HG02970 (cell line): ENCODE measurements at regions not wholly inside any gene's neighbourhood (a gene's known extent, or its start where the extent isn't known, plus 50 kb on each side); places are given as distances from the start of the nearest gene placed in this dataset.

Experiments
- ATAC-seq: cut with Tn5 transposase; IDR thresholded peaks from one replicate; pipeline ENCODE4 v1.9.1; 2021; ENCODE audit warnings: mild to moderate bottlenecking, moderate library complexity, moderate number of reproducible peaks; ENCODE audit not compliant: unreplicated experiment, low FRiP score

- no peak for ATAC-seq
These were observed 192.5 kb upstream of the SYT1 start for GRCh38 chr12:78672033-78672432.

GRCh38 chr12:78674311-78675090 is 190.1 kb upstream of the SYT1 start:
- no peak for ATAC-seq

- ATAC-seq: no peak
These were observed 184.0 kb upstream of the SYT1 start for GRCh38 chr12:78680596-78680995.

DNA sequence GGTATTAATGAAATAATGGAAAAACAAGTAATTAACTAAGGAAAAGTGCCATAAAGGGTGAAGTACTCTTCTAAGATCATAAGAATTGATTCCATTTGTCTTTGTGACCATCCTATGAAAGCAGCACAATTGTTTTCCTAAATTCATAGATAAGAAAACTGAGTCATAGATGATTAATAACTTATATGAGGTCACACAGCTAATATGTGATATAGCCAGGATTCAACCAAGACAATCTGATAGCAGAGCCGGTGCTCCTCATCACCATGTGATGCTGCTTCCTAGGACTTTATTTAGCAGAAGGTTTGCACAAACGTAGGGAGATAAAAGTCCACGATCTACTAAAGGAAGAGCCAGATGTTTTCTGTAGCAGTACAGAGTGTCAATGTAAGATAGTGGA is 181.5 kb upstream of the SYT1 start:
- no peak for ATAC-seq

DNA sequence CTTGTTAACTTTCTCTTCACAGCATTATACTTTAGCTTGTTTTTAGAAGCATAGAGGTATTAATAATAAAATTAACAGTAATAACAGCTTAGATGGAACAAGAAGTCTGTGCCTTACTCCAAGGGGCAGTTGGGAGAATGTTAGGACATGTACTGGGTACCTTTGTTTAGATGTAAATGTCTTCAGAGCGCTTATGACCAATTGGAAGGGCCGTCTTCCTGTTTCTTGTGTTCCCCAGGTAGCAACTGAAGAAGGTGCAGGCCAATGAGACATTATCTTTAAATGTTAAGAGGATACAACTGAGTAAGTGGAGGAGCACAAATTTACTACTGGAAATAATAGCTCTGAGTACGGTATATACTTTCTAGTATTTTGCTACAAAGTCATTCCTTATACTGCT is 180.9 kb upstream of the SYT1 start:
- no peak for ATAC-seq

DNA sequence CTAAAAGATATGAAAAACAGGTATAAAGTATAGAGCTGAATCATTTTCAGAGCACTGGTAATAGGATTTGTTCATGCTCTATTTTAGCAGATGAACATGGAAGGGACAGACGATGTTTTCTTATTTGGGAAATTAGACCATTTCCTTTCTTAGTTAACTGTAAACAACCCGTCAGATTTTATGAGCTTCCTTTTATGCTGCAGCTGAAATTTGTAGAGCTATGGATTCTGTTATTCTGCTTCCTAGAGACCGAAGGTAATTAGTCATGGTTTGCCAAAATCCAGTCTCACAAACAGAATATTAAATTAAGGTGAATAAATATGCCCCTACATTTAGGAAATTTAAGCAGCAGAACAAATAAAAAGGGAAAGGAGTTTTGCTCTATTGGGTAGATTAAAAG is 180.2 kb upstream of the SYT1 start:
- no peak for ATAC-seq

DNA sequence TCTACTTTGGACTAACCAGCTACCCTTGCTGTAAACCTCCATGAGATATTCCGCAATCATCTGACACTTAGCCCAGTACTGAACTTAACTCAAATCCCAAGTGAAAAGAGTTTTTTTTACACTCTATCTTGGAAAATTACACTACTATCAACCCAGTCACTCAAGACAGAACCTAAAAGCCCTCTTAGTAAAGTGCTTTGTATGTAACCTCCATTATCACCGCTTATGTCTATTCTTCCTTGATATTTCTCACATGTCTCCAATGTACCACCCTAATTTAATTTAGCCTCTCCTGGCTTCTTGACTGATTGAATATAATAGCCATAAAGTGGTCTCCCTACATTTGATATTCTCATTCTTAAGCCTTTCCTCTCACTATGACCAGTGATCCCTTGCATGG is 168.8 kb upstream of the SYT1 start:
- no peak for ATAC-seq

DNA sequence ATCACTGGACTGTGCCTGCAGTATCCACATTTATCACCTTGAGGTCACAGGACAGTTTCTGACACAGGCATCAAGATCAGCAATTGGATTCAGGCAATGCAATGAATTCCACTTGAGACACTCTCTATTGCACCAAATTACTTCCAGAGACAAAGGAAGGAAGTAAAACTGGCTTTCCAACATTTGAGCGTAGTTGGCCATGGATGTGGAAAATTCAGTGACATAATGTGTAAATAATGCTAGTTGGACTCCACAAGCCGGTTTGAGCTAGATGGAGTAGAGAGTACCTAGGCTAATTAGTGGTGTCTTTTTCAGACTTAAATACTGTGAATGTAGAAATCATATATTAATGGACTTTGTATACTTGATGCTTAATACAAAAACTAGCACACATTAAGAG is 168.3 kb upstream of the SYT1 start:
- no peak for ATAC-seq

- ATAC-seq: no peak
These were observed 166.7 kb upstream of the SYT1 start for GRCh38 chr12:78697817-78698415.

- no peak for ATAC-seq
These were observed 165.8 kb upstream of the SYT1 start for GRCh38 chr12:78698747-78699146.

DNA sequence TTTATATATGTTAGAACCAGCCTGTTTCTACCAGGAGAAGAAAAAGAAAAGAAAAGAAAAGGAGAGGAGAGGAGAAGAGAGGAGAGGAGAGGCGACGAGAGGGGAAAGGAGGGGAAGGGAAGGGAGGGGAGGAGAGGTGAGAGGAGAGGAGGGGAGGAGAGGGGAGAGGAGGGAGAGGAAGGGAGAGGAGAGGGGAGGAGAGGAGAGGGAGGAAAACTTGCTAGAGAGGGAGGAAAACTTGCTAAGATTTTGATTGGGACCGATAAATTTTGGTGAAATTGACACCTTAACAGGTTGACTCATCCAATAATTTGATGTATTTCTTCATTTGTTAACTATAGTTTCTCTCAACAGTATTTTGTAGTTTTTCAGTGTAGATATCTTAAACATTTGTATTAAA is 164.0 kb upstream of the SYT1 start:
- no peak for ATAC-seq

DNA sequence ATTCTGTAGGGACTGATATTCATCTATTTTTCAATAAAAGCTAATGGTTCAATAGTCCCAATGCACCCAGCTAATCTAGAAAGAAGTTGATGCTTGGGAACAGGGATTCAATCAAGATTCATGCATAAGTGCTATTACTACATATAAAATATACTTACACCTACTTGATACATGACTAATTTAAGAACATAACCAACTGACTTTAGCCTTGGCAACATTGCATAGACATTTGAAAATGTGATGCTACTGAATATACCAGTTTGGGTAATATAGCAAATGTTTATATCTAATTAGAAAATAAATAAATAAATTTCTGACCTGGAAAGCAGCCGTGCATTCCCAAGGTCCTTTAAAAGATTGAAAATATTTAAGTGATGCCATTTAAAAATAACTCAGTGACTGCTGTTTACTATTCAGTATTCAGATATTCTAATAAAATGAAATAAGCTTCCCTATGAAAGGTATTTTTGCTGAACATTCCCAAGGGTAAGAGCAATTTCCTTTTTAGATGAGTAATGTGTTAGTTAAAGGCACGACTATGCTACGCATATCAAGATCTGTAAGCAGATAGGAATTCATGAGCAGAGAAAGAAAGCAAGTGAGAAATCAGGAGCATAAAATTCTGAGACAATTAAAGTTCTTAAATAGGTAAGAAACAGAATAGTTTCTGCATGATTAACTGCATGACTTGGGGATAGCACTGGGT is 160.6 kb upstream of the SYT1 start:
- no peak for ATAC-seq

GRCh38 chr12:78711954-78712353 is 152.6 kb upstream of the SYT1 start:
- no peak for ATAC-seq

GRCh38 chr12:78712834-78713481 is 151.6 kb upstream of the SYT1 start:
- ATAC-seq: no peak

DNA sequence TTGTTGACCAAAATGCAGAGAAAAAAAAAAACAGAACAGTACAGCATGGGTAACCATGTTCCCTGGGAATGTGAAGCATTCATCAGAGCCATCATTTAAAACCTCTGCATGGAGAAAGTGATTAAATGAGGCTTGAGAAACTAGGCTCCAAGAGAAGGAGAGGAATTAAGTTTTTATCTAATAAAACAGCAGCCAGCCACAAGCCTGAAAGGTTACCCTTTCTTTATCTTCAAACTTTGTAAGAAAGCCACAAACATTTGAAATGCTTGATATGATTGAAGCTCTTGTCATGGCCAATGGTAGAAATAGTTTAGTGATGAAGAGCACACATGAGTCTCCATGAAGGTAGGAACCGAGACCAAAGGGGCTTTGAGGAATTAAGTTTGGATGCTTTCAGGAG is 144.9 kb upstream of the SYT1 start:
- ATAC-seq: no peak

- no peak for ATAC-seq
These were observed 142.7 kb upstream of the SYT1 start for GRCh38 chr12:78721906-78722305.

- no peak for ATAC-seq
These were observed 139.5 kb upstream of the SYT1 start for GRCh38 chr12:78725033-78725432.

DNA sequence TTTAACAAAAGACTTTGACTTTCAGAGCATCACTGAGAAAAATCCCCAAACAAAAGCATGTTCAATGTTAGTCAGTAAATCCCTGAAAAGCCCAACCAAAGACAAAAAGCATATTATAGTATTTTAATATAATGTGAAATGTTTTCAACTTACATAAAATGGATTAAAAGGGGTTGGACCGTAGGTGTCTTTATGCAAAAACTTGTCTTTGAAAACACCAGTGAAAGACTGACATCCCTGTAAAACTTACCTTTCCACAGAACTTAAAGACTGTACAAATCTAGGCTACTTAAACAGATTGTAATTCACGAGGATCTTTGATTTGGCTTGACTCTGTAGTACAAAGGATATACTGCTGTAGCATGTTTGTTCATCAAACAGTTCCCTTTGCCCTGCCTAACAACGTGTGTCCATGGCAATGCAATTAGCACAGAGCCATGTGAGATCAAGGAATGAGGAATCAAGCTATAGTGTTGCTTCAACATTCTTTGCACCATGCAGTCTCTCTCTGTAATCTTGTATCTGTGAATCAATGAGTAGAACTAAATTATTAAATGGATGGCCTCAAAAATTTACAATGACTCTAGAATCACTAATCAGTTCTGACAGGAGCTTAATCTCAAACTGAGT is 138.5 kb upstream of the SYT1 start:
- no peak for ATAC-seq

DNA sequence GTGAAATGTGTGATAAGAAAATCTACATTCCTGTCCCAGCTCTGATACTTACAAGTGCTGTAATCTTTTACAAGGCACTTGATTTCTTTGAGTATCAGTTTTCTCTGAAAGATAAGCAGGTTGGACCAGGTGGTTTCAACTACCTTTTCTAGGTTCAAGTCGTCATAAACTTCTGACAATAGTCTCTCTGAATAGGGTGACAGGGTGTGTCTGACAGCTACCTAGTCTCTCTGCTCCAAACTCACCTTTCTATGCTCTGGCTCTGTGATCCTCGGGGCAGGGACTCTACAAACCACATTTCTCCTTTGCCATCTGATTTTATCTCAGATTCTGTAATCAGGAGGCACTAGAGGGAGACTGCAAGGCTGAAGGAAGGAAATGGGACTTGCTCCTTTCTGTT is 137.7 kb upstream of the SYT1 start:
- ATAC-seq: no peak

DNA sequence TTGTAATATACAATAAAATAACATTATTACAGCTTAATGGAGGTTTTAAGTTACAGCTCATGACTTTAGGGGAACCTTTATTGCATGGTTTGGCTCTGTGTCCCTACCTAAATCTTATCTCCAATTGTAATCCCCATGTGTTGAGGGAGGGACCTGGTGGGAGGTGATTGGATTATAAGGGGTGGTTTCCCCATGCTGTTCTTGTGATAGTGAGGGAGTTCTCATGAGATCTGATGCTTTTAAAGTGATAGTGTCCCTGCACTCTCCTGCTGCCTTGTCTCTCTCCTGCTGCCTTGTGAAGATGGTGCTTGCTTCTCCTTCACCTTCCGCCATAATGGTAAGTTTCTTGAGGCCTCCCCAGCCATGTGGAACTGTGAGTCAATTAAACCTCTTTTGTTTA is 132.1 kb upstream of the SYT1 start:
- no peak for ATAC-seq

GRCh38 chr12:78739653-78740052 is 124.9 kb upstream of the SYT1 start:
- no peak for ATAC-seq
